HPDE6-E6E7 (cell line): ENCODE measurements at regions not wholly inside any gene's neighbourhood (a gene's known extent, or its start where the extent isn't known, plus 50 kb on each side); places are given as distances from the start of the nearest gene placed in this dataset.
A peak's percentile ranks its signal among the peaks of the same experiment; 100 is the strongest.

Source experiments
- DNase-seq: peaks from one replicate; pipeline ENCODE4 v3.0.0; 2011; ENCODE audit warnings: missing footprints; ENCODE audit errors: extremely low spot score

DNA sequence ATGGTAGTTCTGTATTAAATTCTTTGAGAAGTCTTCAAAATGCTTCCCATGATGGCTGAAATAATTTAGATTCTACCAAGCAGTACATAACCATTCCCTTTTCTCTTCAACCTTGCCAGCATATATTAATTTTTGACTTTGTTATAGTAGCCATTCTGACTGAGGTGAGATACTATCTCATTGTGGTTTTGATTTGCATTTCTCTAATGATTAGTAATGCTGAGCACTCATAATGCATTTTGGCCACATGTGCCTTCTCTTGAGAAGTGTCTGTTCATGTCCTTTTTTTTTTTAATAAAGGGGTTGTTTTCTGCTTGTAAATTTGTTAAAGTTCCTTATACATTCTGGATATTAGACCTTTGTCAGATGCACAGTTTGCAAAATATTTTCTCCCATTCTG, 173.9 kb downstream of the CALCRL start:
- no peak for DNase-seq

- no peak for DNase-seq
Observed at GRCh38 chr2:187272255-187272654, 175.8 kb downstream of the CALCRL start.

- no peak for DNase-seq
Observed at GRCh38 chr2:187271825-187272224, 176.2 kb downstream of the CALCRL start.

GRCh38 chr2:187266645-187267044, 181.4 kb downstream of the CALCRL start:
- no peak for DNase-seq

- no peak for DNase-seq
Observed at GRCh38 chr2:187266147-187266546, 181.9 kb downstream of the CALCRL start.

- no peak for DNase-seq
Observed at GRCh38 chr2:187264612-187265011, 183.4 kb downstream of the CALCRL start.

DNA sequence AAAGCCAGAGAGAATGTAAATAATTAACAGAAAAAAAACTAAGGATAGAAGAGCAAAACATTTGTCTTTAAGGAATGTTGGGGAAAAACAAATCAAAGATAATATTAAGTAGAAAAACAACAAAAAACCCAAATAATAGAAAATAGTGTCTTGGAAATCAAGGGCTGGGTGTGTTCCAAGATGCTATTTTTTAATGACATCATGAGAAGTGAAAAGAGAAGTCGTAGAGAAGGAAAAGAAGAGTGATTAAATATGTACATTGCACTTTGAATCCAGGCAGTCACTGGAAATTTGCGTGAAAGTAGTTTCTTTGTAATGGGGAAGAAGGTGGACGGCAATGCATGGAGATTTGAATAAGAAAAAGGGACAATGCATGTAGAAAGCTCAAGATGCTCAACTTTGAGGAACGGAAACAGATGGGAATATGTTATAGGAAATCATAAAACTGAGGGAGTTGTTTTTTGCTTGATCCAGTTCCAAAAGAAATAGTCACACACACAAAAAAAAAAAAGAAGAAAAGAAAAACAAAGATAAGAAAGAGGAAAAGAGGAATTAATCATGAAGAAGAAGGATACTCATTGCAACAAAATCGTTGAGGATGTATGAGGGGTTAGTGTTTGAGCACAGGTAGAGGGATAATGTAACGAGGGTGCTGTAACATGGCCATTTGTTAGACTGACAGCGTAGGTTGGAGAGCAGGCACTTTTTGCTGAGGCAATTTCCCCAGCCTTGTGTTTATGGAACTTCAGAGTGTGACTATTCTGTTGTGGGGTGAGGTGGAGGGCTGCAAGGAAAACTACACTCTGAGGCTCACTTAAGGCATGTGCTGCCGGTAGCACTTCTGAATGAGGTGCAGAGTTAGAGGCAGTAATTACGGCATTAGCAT, 184.1 kb downstream of the CALCRL start:
- no peak for DNase-seq

DNA sequence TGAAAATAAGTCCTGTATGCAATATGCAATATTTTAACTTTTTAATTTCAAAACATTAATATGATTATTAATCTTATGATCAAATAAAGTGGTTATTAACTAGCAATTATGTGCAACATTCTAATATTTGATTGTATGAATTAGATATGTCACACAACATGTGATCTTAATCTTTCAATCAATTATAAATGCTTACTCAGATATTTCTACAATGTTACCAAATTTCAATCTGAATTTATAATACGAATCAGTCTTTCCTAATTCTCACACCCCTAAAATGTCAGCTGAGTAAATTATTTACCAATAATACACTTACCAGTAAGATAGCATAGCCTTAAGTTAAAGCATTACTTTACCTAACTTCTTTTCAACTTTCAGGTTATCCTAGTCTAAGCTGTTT, 186.3 kb downstream of the CALCRL start:
- DNase-seq, result no peak

DNA sequence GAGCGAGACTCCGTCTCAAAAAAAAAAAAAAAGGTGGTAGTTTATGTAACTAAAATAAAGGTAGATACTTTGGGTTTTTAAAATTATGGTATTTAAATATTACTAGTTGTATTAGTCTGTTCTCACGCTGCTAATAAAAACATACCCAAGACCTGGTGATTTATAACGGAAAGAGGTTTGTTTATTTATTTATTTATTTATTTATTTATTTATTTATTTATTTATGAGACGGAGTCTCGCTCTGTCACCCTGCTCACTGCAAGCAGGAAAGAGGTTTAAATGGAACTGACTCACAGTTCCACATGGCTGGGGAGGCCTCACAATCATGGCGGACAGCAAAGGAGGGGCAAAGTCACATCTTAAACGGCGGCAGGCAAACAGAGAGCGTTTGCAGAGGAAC, 196.0 kb downstream of the CALCRL start:
- no peak for DNase-seq

GRCh38 chr2:187250137-187250536, 197.9 kb downstream of the CALCRL start:
- DNase-seq, result no peak

DNA sequence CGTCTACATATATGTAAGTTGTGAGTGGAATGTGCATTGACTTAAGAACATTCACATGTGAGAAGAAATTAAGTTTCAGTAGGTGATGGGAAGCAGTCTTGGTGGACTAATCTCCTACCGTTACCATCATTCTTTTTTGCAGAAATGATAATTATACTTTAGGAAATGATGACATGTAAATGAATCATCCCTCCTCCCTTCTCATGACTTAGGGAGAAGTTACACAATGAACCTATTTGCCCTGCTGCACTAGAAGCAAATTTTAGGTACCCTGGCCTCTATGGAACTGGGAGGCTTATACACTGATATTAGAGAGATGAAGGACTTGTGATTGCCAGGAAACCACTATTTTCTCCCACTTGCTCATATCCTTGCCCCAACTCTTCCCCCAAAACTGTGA, 214.2 kb downstream of the CALCRL start:
- DNase-seq, result peak; percentile 7

- DNase-seq, result no peak
Observed at GRCh38 chr2:187232749-187233148, 215.3 kb downstream of the CALCRL start.

DNA sequence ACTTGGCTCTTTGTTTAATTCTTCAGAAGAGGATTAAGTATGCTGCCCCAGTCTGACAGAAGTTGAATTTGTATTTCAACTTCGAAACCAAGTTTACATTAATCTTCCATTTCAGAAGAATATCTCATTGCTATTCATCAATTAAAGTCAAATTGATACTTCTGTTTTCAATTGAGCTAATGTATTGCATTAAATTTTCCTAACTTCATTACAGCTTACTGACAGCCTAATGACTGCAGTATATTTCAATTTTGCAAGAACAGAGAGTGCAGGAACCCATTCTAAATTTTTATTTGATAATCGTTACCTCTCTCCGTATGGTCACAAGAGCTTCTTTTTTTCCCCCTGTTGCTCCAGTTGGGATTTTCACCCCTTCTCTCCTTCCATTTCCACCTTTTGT, 218.0 kb downstream of the CALCRL start:
- DNase-seq, result no peak

GRCh38 chr2:187228986-187229385, 219.1 kb downstream of the CALCRL start:
- no peak for DNase-seq

DNA sequence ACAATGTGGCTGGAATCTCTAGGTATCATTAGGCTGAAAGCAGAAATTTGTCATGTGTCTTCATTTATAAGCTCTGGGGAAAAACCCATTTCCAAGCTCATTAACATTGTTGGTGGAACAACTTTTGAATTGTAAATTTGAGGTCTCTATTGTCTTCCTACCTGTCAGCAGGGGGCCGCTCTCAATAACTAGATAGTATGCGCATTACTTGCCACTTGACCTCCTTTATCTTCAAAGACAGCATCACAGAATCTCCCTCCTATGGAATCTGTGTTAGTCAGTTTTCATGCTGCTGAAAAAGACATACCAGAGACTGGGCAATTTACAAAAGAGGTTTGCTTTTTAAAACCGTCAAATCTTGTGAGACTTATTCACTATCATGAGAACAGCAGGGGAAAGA, 223.1 kb downstream of the CALCRL start:
- no peak for DNase-seq

- no peak for DNase-seq
Observed at GRCh38 chr2:187220071-187220470, 228.0 kb downstream of the CALCRL start.

DNA sequence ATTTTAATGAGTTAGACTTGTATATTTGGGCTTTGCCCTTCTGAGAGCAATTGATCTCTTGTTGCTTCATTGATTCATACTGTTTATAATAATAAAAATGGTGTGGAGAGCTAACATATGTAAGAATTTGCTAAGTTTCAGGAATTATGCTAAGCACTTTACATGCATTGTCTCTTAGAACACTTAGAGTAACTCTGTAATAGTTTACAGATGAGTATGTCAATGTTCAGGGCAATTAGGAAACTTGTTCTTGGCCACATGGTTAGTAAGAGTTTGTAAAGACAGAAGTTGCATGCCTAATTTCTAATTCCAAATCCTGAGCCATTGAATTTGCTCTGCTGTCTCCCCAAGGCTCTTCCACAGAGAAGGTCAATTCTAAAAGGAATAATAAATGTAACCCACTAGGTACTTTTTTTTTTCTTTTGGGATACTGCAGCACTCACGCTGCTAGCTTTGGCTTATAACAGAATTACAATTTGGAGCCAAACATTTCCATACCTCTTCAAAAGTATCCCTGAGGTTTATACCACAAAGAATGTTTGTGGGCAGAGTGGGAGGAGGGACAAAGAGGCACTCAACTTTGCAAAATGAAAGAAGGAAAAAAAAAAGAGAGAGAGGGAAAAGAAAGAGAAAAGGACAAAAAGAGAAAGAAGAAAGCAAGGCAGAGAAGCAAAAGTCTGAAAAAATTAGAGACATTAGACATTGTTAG, 232.4 kb downstream of the CALCRL start:
- no peak for DNase-seq

DNA sequence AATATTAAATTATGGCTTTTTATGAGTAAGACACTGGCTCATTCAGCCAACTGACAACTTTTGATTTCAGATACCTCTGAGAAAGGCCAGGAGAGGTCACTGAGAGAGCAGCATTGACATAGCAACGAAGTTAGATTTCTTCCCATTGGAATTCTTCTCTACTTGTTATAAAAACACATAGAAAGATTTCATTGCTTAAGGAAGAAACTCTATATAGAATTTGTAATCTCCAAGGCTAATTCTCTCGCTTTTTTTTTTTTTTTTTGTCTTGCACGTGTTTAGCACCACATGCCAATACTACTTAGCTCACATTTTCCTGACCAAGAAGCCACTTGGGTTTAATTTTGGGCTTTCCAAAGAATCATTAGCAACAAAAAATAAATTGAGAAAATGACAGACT, 233.7 kb downstream of the CALCRL start:
- DNase-seq, result no peak

GRCh38 chr2:187213798-187214197, 234.3 kb downstream of the CALCRL start:
- no peak for DNase-seq

GRCh38 chr2:187210726-187211125, 237.3 kb downstream of the CALCRL start:
- DNase-seq, result no peak

- DNase-seq, result no peak
Observed at GRCh38 chr2:187208199-187208785, 239.8 kb downstream of the CALCRL start.

DNA sequence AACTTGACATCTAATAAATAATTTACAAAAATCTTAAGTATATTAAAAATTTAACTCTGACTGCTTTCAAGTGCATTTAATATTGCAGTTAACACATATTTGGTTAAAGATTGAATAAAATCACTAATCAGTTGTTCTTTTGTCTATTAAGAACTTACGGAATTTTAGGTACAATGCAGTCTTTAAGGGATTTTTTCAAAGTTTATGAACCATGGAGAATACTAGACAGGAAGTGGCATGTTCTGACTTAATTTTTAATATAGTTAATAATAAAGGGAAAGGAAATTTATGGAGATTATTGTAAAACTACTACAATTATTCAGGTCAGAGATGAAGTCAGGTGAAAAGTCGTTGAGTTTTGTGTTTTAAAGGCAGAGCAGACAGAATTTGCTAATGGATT, 240.9 kb downstream of the CALCRL start:
- no peak for DNase-seq

DNA sequence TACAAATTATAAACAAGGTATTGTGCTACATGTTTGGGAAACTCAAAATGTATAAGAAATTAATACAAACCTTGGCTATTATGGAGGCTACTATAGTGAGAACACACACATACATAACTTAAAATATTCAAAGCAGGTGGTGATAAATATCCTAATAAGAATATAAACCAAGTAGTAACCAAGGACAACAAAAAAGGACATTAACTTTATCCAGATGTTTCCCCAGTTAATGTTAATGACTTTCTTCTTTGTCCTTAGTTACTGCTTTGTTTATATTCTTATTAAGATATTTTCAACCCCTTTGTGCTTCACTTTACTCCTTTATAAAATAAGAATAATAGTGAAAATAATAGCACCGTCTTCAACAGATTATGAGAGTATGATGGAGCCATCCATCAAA, 241.6 kb downstream of the CALCRL start:
- DNase-seq, result no peak
